Astrocyte (in vitro differentiated cells and primary cell): ENCODE measurements at regions not wholly inside any gene's neighbourhood (a gene's known extent, or its start where the extent isn't known, plus 50 kb on each side); places are given as distances from the start of the nearest gene placed in this dataset.

Experiments used
- DNase-seq: peaks from one replicate; pipeline ENCODE4 v3.0.0-alpha.2; 2010; ENCODE audit warnings: low read depth
- FAIRE-seq: peaks from 2 replicates; lab custom pipeline; 2011; peaks lifted over from hg19 to GRCh38; lab: Jason Lieb, UNC
- H2AFZ ChIP-seq: 2 replicates; pipeline ENCODE4 v1.6.0; 2012; ENCODE audit warnings: low read depth, low read length, inconsistent platforms
- H3K27ac ChIP-seq: 2 replicates; pipeline ENCODE4 v1.5.1; 2011; ENCODE audit warnings: low read depth, low read length, inconsistent platforms
- H3K27me3 ChIP-seq: 2 replicates; pipeline ENCODE4 v1.6.0; 2011; ENCODE audit warnings: low read length, inconsistent platforms; ENCODE audit not compliant: insufficient read depth
- H3K36me3 ChIP-seq: 2 replicates; pipeline ENCODE4 v1.5.1; 2011; ENCODE audit warnings: low read length, inconsistent platforms; ENCODE audit not compliant: insufficient read depth
- H3K4me1 ChIP-seq: 2 replicates; pipeline ENCODE4 v1.5.1; 2011; ENCODE audit warnings: low read length, inconsistent platforms; ENCODE audit not compliant: insufficient read depth
- H3K4me2 ChIP-seq: 2 replicates; pipeline ENCODE4 v1.6.0; 2012; ENCODE audit warnings: low read length, inconsistent platforms
- H3K4me3 ChIP-seq: 2 replicates; pipeline ENCODE4 v1.5.1; 2011; ENCODE audit warnings: low read depth, mild to moderate bottlenecking, low read length, inconsistent platforms; ENCODE audit not compliant: insufficient read depth
- H3K79me2 ChIP-seq: 2 replicates; pipeline ENCODE4 v1.6.0; 2012; ENCODE audit warnings: mild to moderate bottlenecking, low read length, inconsistent platforms; ENCODE audit not compliant: insufficient read depth
- H3K9ac ChIP-seq: 2 replicates; pipeline ENCODE4 v1.6.0; 2012; ENCODE audit warnings: mild to moderate bottlenecking, low read length, inconsistent platforms
- H3K9me3 ChIP-seq: 2 replicates; pipeline ENCODE4 v1.5.1; 2012; ENCODE audit warnings: low read depth, mild to moderate bottlenecking, low read length, inconsistent platforms; ENCODE audit not compliant: insufficient read depth
- H4K20me1 ChIP-seq: 2 replicates; pipeline ENCODE4 v1.6.0; 2012; ENCODE audit warnings: low read length, inconsistent platforms; ENCODE audit not compliant: insufficient read depth
- H3K27ac Mint-ChIP-seq: one replicate; pipeline ENCODE4 v1.8.0; 2021; ENCODE audit warnings: mild to moderate bottlenecking, mixed read lengths; ENCODE audit not compliant: unreplicated experiment
- H3K27me3 Mint-ChIP-seq: one replicate; pipeline ENCODE4 v1.8.0; 2021; ENCODE audit warnings: low read depth, mixed read lengths; ENCODE audit not compliant: unreplicated experiment
- H3K36me3 Mint-ChIP-seq: one replicate; pipeline ENCODE4 v1.8.0; 2021; ENCODE audit warnings: low read depth, mixed read lengths; ENCODE audit not compliant: unreplicated experiment
- H3K4me1 Mint-ChIP-seq: one replicate; pipeline ENCODE4 v1.8.0; 2021; ENCODE audit warnings: low read depth, mixed read lengths; ENCODE audit not compliant: unreplicated experiment
- H3K4me3 Mint-ChIP-seq: one replicate; pipeline ENCODE4 v1.8.0; 2021; ENCODE audit warnings: mild to moderate bottlenecking, moderate library complexity, mixed read lengths; ENCODE audit not compliant: unreplicated experiment
- H3K9me3 Mint-ChIP-seq: one replicate; pipeline ENCODE4 v1.8.0; 2021; ENCODE audit warnings: mild to moderate bottlenecking, mixed read lengths; ENCODE audit not compliant: unreplicated experiment
- CTCF ChIP-seq: IDR thresholded peaks from 2 replicates; pipeline ENCODE4 v1.5.1; 2011; ENCODE audit warnings: low read depth, mild to moderate bottlenecking, inconsistent platforms, low read length, moderate library complexity; ENCODE audit not compliant: insufficient read depth
- EZH2 ChIP-seq: IDR thresholded peaks from 2 replicates; pipeline ENCODE4 v1.6.1; 2012; ENCODE audit warnings: mild to moderate bottlenecking, low read length, inconsistent platforms; ENCODE audit not compliant: insufficient read depth

GRCh38 chr10:75342397-75342796 lies 59.2 kb downstream of the ZNF503 start:
- FAIRE-seq (no peak), DNase-seq (no peak)
- peaks cover 2% of the 10 kb centered on the region for H3K36me3 Mint-ChIP-seq
- Histone ChIP-seq H3K9ac (no peak overlapping the region), H3K79me2 (no peaks in the 10 kb centered on the region), H3K4me2 (no peak overlapping the region), H3K4me3 (no peak overlapping the region), H3K27ac (no peak overlapping the region), H3K27me3 (no peaks in the 10 kb centered on the region), H2AFZ (no peak overlapping the region), H3K36me3 (no peaks in the 10 kb centered on the region), H3K9me3 (peaks cover 3% of the 10 kb centered on the region), H3K4me1 (no peaks in the 10 kb centered on the region), H4K20me1 (no peaks in the 10 kb centered on the region)
- H3K27me3 Mint-ChIP-seq = peaks cover 23% of the 10 kb centered on the region
- no peak overlapping the region for H3K27ac Mint-ChIP-seq
- H3K9me3 Mint-ChIP-seq = no peaks in the 10 kb centered on the region
- no peak overlapping the region for H3K4me3 Mint-ChIP-seq
- TF ChIP-seq EZH2 (no peak), CTCF (no peak)
- no peaks in the 10 kb centered on the region for H3K4me1 Mint-ChIP-seq

- Mint-ChIP-seq H3K36me3 (no peaks in the 10 kb centered on the region), H3K4me1 (no peaks in the 10 kb centered on the region), H3K27me3 (peaks cover 12% of the 10 kb centered on the region), H3K9me3 (no peaks in the 10 kb centered on the region), H3K4me3 (no peak overlapping the region), H3K27ac (no peak overlapping the region)
- Histone ChIP-seq H3K27ac (no peak overlapping the region), H3K4me3 (no peak overlapping the region), H3K36me3 (no peaks in the 10 kb centered on the region), H3K4me2 (no peak overlapping the region), H3K9ac (no peak overlapping the region), H3K27me3 (no peaks in the 10 kb centered on the region), H3K9me3 (no peaks in the 10 kb centered on the region), H4K20me1 (no peaks in the 10 kb centered on the region), H3K79me2 (no peaks in the 10 kb centered on the region), H2AFZ (no peak overlapping the region), H3K4me1 (no peaks in the 10 kb centered on the region)
- DNase-seq (no peak), FAIRE-seq (no peak)
- no peak for TF ChIP-seq CTCF
- no peak for TF ChIP-seq EZH2
These were observed 65.6 kb downstream of the ZNF503 start for GRCh38 chr10:75335983-75336382.

- Mint-ChIP-seq H3K36me3 (no peaks in the 10 kb centered on the region), H3K4me1 (no peaks in the 10 kb centered on the region), H3K27me3 (peaks cover 12% of the 10 kb centered on the region), H3K4me3 (no peak overlapping the region), H3K9me3 (no peaks in the 10 kb centered on the region), H3K27ac (no peak overlapping the region)
- Histone ChIP-seq H3K4me1 (no peaks in the 10 kb centered on the region), H3K9ac (no peak overlapping the region), H3K36me3 (no peaks in the 10 kb centered on the region), H3K4me2 (no peak overlapping the region), H4K20me1 (no peaks in the 10 kb centered on the region), H3K79me2 (no peaks in the 10 kb centered on the region), H3K4me3 (no peak overlapping the region), H3K27ac (no peak overlapping the region), H2AFZ (no peak overlapping the region), H3K27me3 (no peaks in the 10 kb centered on the region), H3K9me3 (no peaks in the 10 kb centered on the region)
- TF ChIP-seq EZH2 (no peak), CTCF (no peak)
- no peak for DNase-seq
- FAIRE-seq = no peak
These were observed 66.4 kb downstream of the ZNF503 start for GRCh38 chr10:75335191-75335590.
